ENCODE measurements at regions not wholly inside any gene's neighbourhood (a gene's known extent, or its start where the extent isn't known, plus 50 kb on each side); places are given as distances from the start of the nearest gene placed in this dataset.

GRCh38 chr5:68484307-68485068, 268.9 kb downstream of the PIK3R1 start:
- ChIA-PET POLR2A (no interaction called here), CTCF (interaction anchor here (1.2 kb wide), 1 partner anchor 24 kb away, joined by 6 read pairs; no protein-coding TSS in a partner anchor)
- 100% methylated on average over 3 of the region's 4 CpGs for WGBS (ENCODE audit: insufficient coverage)

GRCh38 chr5:68489556-68489955, 274.0 kb downstream of the PIK3R1 start:
- H3K27me3 ChIP-seq (replicated peaks in 2 of 5; ENCODE audit: control insufficient read depth in 4 of 5, insufficient read depth in 5 of 5, low read length in 4 of 5) = no peaks in the 10 kb centered on the region
- no peak overlapping the region for H3K4me3 ChIP-seq (ENCODE audit: control insufficient read depth in 1 of 7, extremely low read depth in 1 of 7, insufficient read depth in 4 of 7, low read depth in 2 of 7, low read length in 6 of 7)
- no peaks in the 10 kb centered on the region for H3K4me1 ChIP-seq (ENCODE audit: control extremely low read depth in 1 of 4, control insufficient read depth in 4 of 4, insufficient read depth in 4 of 4, low read length in 3 of 4)
- no peak for DNase-seq
- ChIA-PET POLR2A (no interaction called here), CTCF (no interaction called here)
- no CpG with 5 or more reads among the region's 1 CpG for WGBS (ENCODE audit: insufficient coverage)
- no peak overlapping the region for H3K27ac ChIP-seq (ENCODE audit: insufficient read depth in 1 of 2, low read depth in 1 of 2, low read length in 2 of 2, poor library complexity in 1 of 2, severe bottlenecking in 2 of 2)
- peaks cover 0 to 11% (median 0%) of the 10 kb centered on the region in 5 experiments for H3K9me3 ChIP-seq (ENCODE audit: control extremely low read depth in 1 of 5, control insufficient read depth in 4 of 5, insufficient read depth in 2 of 5, low read depth in 1 of 5, low read length in 4 of 5)
- H3K36me3 ChIP-seq (ENCODE audit: control insufficient read depth in 4 of 4, insufficient read depth in 4 of 4, low read length in 3 of 4) = no peaks in the 10 kb centered on the region

More at GRCh38 chr5:68484307-68485068, 268.9 kb downstream of the PIK3R1 start:
- no peak for DNase-seq
- Histone ChIP-seq H3K4me3 (ENCODE audit: control insufficient read depth in 1 of 7, extremely low read depth in 1 of 7, insufficient read depth in 4 of 7, low read depth in 2 of 7, low read length in 6 of 7) (no peak overlapping the region), H3K9me3 (ENCODE audit: control extremely low read depth in 1 of 5, control insufficient read depth in 4 of 5, insufficient read depth in 2 of 5, low read depth in 1 of 5, low read length in 4 of 5) (peaks cover 0 to 11% (median 0%) of the 10 kb centered on the region in 5 experiments), H3K36me3 (ENCODE audit: control insufficient read depth in 4 of 4, insufficient read depth in 4 of 4, low read length in 3 of 4) (no peaks in the 10 kb centered on the region), H3K4me1 (ENCODE audit: control extremely low read depth in 1 of 4, control insufficient read depth in 4 of 4, insufficient read depth in 4 of 4, low read length in 3 of 4) (peaks cover 0 to 5% (median 1%) of the 10 kb centered on the region in 4 experiments), H3K27me3 (replicated peaks in 2 of 5; ENCODE audit: control insufficient read depth in 4 of 5, insufficient read depth in 5 of 5, low read length in 4 of 5) (no peaks in the 10 kb centered on the region), H3K27ac (ENCODE audit: insufficient read depth in 1 of 2, low read depth in 1 of 2, low read length in 2 of 2, poor library complexity in 1 of 2, severe bottlenecking in 2 of 2) (no peak overlapping the region)

- H3K9me3 ChIP-seq (ENCODE audit: control extremely low read depth in 1 of 5, control insufficient read depth in 4 of 5, insufficient read depth in 2 of 5, low read depth in 1 of 5, low read length in 4 of 5) = peaks cover 0 to 11% (median 0%) of the 10 kb centered on the region in 5 experiments
- ChIA-PET POLR2A (no interaction called here), CTCF (no interaction called here)
- H3K4me3 ChIP-seq (ENCODE audit: control insufficient read depth in 1 of 7, extremely low read depth in 1 of 7, insufficient read depth in 4 of 7, low read depth in 2 of 7, low read length in 6 of 7) = no peak overlapping the region
- DNase-seq = no peak
- no peak overlapping the region for H3K27ac ChIP-seq (ENCODE audit: insufficient read depth in 1 of 2, low read depth in 1 of 2, low read length in 2 of 2, poor library complexity in 1 of 2, severe bottlenecking in 2 of 2)
- no peaks in the 10 kb centered on the region for H3K4me1 ChIP-seq (ENCODE audit: control extremely low read depth in 1 of 4, control insufficient read depth in 4 of 4, insufficient read depth in 4 of 4, low read length in 3 of 4)
- H3K36me3 ChIP-seq (ENCODE audit: control insufficient read depth in 4 of 4, insufficient read depth in 4 of 4, low read length in 3 of 4) = no peaks in the 10 kb centered on the region
- 95% methylated on average over 2 of the region's 2 CpGs for WGBS (ENCODE audit: insufficient coverage)
- no peaks in the 10 kb centered on the region for H3K27me3 ChIP-seq (replicated peaks in 2 of 5; ENCODE audit: control insufficient read depth in 4 of 5, insufficient read depth in 5 of 5, low read length in 4 of 5)
These were observed 274.9 kb downstream of the PIK3R1 start for GRCh38 chr5:68490406-68490805.

DNA sequence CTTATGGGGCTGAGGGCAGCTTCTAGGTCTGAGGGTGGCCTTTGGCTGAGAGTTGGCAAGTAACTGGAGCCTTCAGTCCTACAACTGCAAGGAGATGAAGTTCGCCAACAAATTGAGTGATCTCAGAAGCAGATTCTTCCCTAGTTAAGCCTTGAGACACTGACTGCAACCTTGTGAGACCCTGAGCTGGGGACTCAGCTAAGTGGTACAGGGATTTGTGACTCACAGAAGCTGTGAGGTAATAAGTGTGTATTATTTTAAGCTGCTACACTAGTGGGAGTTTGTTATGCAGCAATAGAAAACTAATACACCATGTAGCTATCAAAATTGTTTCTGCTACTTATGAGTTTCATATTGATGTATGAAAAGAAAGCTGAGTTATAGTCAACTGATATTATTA, 279.2 kb downstream of the PIK3R1 start:
- peaks cover 0 to 15% (median 11%) of the 10 kb centered on the region in 5 experiments for H3K9me3 ChIP-seq (ENCODE audit: control extremely low read depth in 1 of 5, control insufficient read depth in 4 of 5, insufficient read depth in 2 of 5, low read depth in 1 of 5, low read length in 4 of 5)
- 100% methylated on average over 1 of the region's 1 CpG for WGBS (ENCODE audit: insufficient coverage)
- no peaks in the 10 kb centered on the region for H3K27me3 ChIP-seq (replicated peaks in 2 of 5; ENCODE audit: control insufficient read depth in 4 of 5, insufficient read depth in 5 of 5, low read length in 4 of 5)
- no peaks in the 10 kb centered on the region for H3K36me3 ChIP-seq (ENCODE audit: control insufficient read depth in 4 of 4, insufficient read depth in 4 of 4, low read length in 3 of 4)
- H3K27ac ChIP-seq (ENCODE audit: insufficient read depth in 1 of 2, low read depth in 1 of 2, low read length in 2 of 2, poor library complexity in 1 of 2, severe bottlenecking in 2 of 2) = no peak overlapping the region
- H3K4me3 ChIP-seq (ENCODE audit: control insufficient read depth in 1 of 7, extremely low read depth in 1 of 7, insufficient read depth in 4 of 7, low read depth in 2 of 7, low read length in 6 of 7) = no peak overlapping the region
- H3K4me1 ChIP-seq (ENCODE audit: control extremely low read depth in 1 of 4, control insufficient read depth in 4 of 4, insufficient read depth in 4 of 4, low read length in 3 of 4) = no peaks in the 10 kb centered on the region
- ChIA-PET CTCF (no interaction called here), POLR2A (no interaction called here)
- no peak for DNase-seq

- DNase-seq = no peak
- POLR2A ChIA-PET = no interaction called here
- CTCF ChIA-PET = interaction anchor here (0.7 kb wide), 1 partner anchor 11 kb away, joined by 6 read pairs; no protein-coding TSS in a partner anchor
- Histone ChIP-seq H3K27me3 (replicated peaks in 2 of 5; ENCODE audit: control insufficient read depth in 4 of 5, insufficient read depth in 5 of 5, low read length in 4 of 5) (no peaks in the 10 kb centered on the region), H3K9me3 (ENCODE audit: control extremely low read depth in 1 of 5, control insufficient read depth in 4 of 5, insufficient read depth in 2 of 5, low read depth in 1 of 5, low read length in 4 of 5) (peaks cover 0 to 16% (median 12%) of the 10 kb centered on the region in 5 experiments), H3K36me3 (ENCODE audit: control insufficient read depth in 4 of 4, insufficient read depth in 4 of 4, low read length in 3 of 4) (no peaks in the 10 kb centered on the region), H3K4me3 (ENCODE audit: control insufficient read depth in 1 of 7, extremely low read depth in 1 of 7, insufficient read depth in 4 of 7, low read depth in 2 of 7, low read length in 6 of 7) (no peak overlapping the region), H3K4me1 (ENCODE audit: control extremely low read depth in 1 of 4, control insufficient read depth in 4 of 4, insufficient read depth in 4 of 4, low read length in 3 of 4) (no peaks in the 10 kb centered on the region), H3K27ac (ENCODE audit: insufficient read depth in 1 of 2, low read depth in 1 of 2, low read length in 2 of 2, poor library complexity in 1 of 2, severe bottlenecking in 2 of 2) (no peak overlapping the region)
- WGBS (ENCODE audit: insufficient coverage) = 100% methylated on average over 2 of the region's 4 CpGs
These were observed 284.4 kb downstream of the PIK3R1 start for GRCh38 chr5:68499987-68500386.

GRCh38 chr5:68500813-68501212, 285.3 kb downstream of the PIK3R1 start:
- CTCF ChIA-PET = no interaction called here
- Histone ChIP-seq H3K27me3 (replicated peaks in 2 of 5; ENCODE audit: control insufficient read depth in 4 of 5, insufficient read depth in 5 of 5, low read length in 4 of 5) (no peaks in the 10 kb centered on the region), H3K4me1 (ENCODE audit: control extremely low read depth in 1 of 4, control insufficient read depth in 4 of 4, insufficient read depth in 4 of 4, low read length in 3 of 4) (no peaks in the 10 kb centered on the region), H3K4me3 (ENCODE audit: control insufficient read depth in 1 of 7, extremely low read depth in 1 of 7, insufficient read depth in 4 of 7, low read depth in 2 of 7, low read length in 6 of 7) (no peak overlapping the region), H3K9me3 (ENCODE audit: control extremely low read depth in 1 of 5, control insufficient read depth in 4 of 5, insufficient read depth in 2 of 5, low read depth in 1 of 5, low read length in 4 of 5) (peaks cover 0 to 16% (median 12%) of the 10 kb centered on the region in 5 experiments), H3K36me3 (ENCODE audit: control insufficient read depth in 4 of 4, insufficient read depth in 4 of 4, low read length in 3 of 4) (no peaks in the 10 kb centered on the region), H3K27ac (ENCODE audit: insufficient read depth in 1 of 2, low read depth in 1 of 2, low read length in 2 of 2, poor library complexity in 1 of 2, severe bottlenecking in 2 of 2) (no peak overlapping the region)
- 97% methylated on average over 6 of the region's 6 CpGs for WGBS (ENCODE audit: insufficient coverage)
- no peak for DNase-seq
- POLR2A ChIA-PET = no interaction called here

GRCh38 chr5:68502531-68502930, 287.0 kb downstream of the PIK3R1 start:
- H3K4me3 ChIP-seq (ENCODE audit: control insufficient read depth in 1 of 7, extremely low read depth in 1 of 7, insufficient read depth in 4 of 7, low read depth in 2 of 7, low read length in 6 of 7) = no peak overlapping the region
- no peak for DNase-seq
- ChIA-PET POLR2A (no interaction called here), CTCF (no interaction called here)
- H3K36me3 ChIP-seq (ENCODE audit: control insufficient read depth in 4 of 4, insufficient read depth in 4 of 4, low read length in 3 of 4) = no peaks in the 10 kb centered on the region
- no peaks in the 10 kb centered on the region for H3K4me1 ChIP-seq (ENCODE audit: control extremely low read depth in 1 of 4, control insufficient read depth in 4 of 4, insufficient read depth in 4 of 4, low read length in 3 of 4)
- H3K27ac ChIP-seq (ENCODE audit: insufficient read depth in 1 of 2, low read depth in 1 of 2, low read length in 2 of 2, poor library complexity in 1 of 2, severe bottlenecking in 2 of 2) = no peak overlapping the region
- H3K9me3 ChIP-seq (ENCODE audit: control extremely low read depth in 1 of 5, control insufficient read depth in 4 of 5, insufficient read depth in 2 of 5, low read depth in 1 of 5, low read length in 4 of 5) = peaks cover 0 to 13% (median 5%) of the 10 kb centered on the region in 5 experiments
- no peaks in the 10 kb centered on the region for H3K27me3 ChIP-seq (replicated peaks in 2 of 5; ENCODE audit: control insufficient read depth in 4 of 5, insufficient read depth in 5 of 5, low read length in 4 of 5)

All from common myeloid progenitor, CD34-positive (primary cell).